WTC11 (cell line): ENCODE measurements at regions not wholly inside any gene's neighbourhood (a gene's known extent, or its start where the extent isn't known, plus 50 kb on each side); places are given as distances from the start of the nearest gene placed in this dataset.

Source experiments
- ATAC-seq: fragments of 200-7000 bp; cut with Tn5 transposase; 2 replicates; pipeline ENCODE4 v1.10.0; 2021; ENCODE audit warnings: mild to moderate bottlenecking, moderate library complexity
- CTCF ChIA-PET: fragments of 300-600 bp; sonication (Branson Sonifier 250); formaldehyde crosslinking; loops from one replicate; lab custom pipeline; 2021; ENCODE audit warnings: antibody characterized with exemption; lab: Charles Lee
- POLR2A ChIA-PET: fragments of 350-600 bp; sonication (Branson Sonifier 250); formaldehyde crosslinking; loops from one replicate; lab custom pipeline; 2021; ENCODE audit warnings: antibody characterized with exemption; lab: Charles Lee
- DNase-seq: peaks from one replicate; pipeline ENCODE4 v3.0.0; 2021; ENCODE audit warnings: low spot score
- H3K27ac Mint-ChIP-seq: 2 replicates; pipeline ENCODE4 v1.8.0; 2021; ENCODE audit warnings: mixed read lengths
- H3K27me3 Mint-ChIP-seq: 2 replicates; pipeline ENCODE4 v1.8.0; 2021; ENCODE audit warnings: low read depth, mild to moderate bottlenecking, moderate library complexity, mixed read lengths
- H3K36me3 Mint-ChIP-seq: 2 replicates; pipeline ENCODE4 v1.8.0; 2021; ENCODE audit warnings: mixed read lengths
- H3K4me1 Mint-ChIP-seq: 2 replicates; pipeline ENCODE4 v1.8.0; 2022; ENCODE audit warnings: mixed read lengths
- H3K4me3 Mint-ChIP-seq: 2 replicates; pipeline ENCODE4 v1.8.0; 2021; ENCODE audit warnings: mild to moderate bottlenecking, moderate library complexity, mixed read lengths
- H3K9me3 Mint-ChIP-seq: 2 replicates; pipeline ENCODE4 v1.8.0; 2021; ENCODE audit warnings: mixed read lengths
- ATF1 ChIP-seq: sonication (generic); formaldehyde crosslinking; IDR thresholded peaks from 2 replicates; pipeline ENCODE4 v1.8.1; 2023; ENCODE audit warnings: mild to moderate bottlenecking, moderate library complexity, missing genetic modification reagents
- CBFB ChIP-seq: sonication (generic); formaldehyde crosslinking; IDR thresholded peaks from 2 replicates; pipeline ENCODE4 v1.8.1; 2022; ENCODE audit warnings: mild to moderate bottlenecking, low read depth, missing genetic modification reagents
- GTF2I ChIP-seq: fragments of 250-450 bp; sonication (Bioruptor Pico); conservative IDR thresholded peaks from 2 replicates; pipeline ENCODE4 v1.4.0; 2021; ENCODE audit warnings: mild to moderate bottlenecking
- IRF2 ChIP-seq: sonication (generic); formaldehyde crosslinking; IDR thresholded peaks from 2 replicates; pipeline ENCODE4 v1.8.0; 2022; ENCODE audit warnings: low read depth, missing genetic modification reagents, borderline replicate concordance
- MYBL2 ChIP-seq: sonication (generic); formaldehyde crosslinking; IDR thresholded peaks from 2 replicates; pipeline ENCODE4 v1.8.1; 2023; ENCODE audit warnings: mild to moderate bottlenecking, moderate library complexity, missing genetic modification reagents
- NR2C2 ChIP-seq: sonication (generic); formaldehyde crosslinking; IDR thresholded peaks from 2 replicates; pipeline ENCODE4 v1.8.0; 2022; ENCODE audit warnings: mild to moderate bottlenecking, missing genetic modification reagents
- NR3C1 ChIP-seq: sonication (generic); formaldehyde crosslinking; conservative IDR thresholded peaks from 2 replicates; pipeline ENCODE4 v1.8.1; 2023; ENCODE audit warnings: low read depth, mild to moderate bottlenecking, missing genetic modification reagents
- TCF7 ChIP-seq: sonication (generic); formaldehyde crosslinking; IDR thresholded peaks from 2 replicates; pipeline ENCODE4 v1.8.0; 2022; ENCODE audit warnings: mild to moderate bottlenecking, low read depth, missing genetic modification reagents, moderate library complexity
- ZNF121 ChIP-seq: sonication (generic); formaldehyde crosslinking; IDR thresholded peaks from 2 replicates; pipeline ENCODE4 v1.8.0; 2023; ENCODE audit warnings: missing genetic modification reagents
- ZNF138 ChIP-seq: sonication (generic); formaldehyde crosslinking; conservative IDR thresholded peaks from 2 replicates; pipeline ENCODE4 v1.8.1; 2022; ENCODE audit warnings: mild to moderate bottlenecking, moderate library complexity, missing genetic modification reagents
- ZNF219 ChIP-seq: sonication (generic); formaldehyde crosslinking; IDR thresholded peaks from 2 replicates; pipeline ENCODE4 v1.8.0; 2023; ENCODE audit warnings: missing genetic modification reagents, mild to moderate bottlenecking, borderline replicate concordance
- TF ChIP-seq, protein P1 (sequence below): sonication (generic); formaldehyde crosslinking; IDR thresholded peaks from 2 replicates; pipeline ENCODE4 v1.8.0; 2022; ENCODE audit warnings: missing genetic modification reagents
- TF ChIP-seq, protein P2 (sequence below): sonication (generic); formaldehyde crosslinking; IDR thresholded peaks from 2 replicates; pipeline ENCODE4 v1.8.0; 2022; ENCODE audit warnings: mild to moderate bottlenecking, missing genetic modification reagents
- TF ChIP-seq, protein P3 (sequence below): fragments of 250-450 bp; sonication (Bioruptor Pico); IDR thresholded peaks from 2 replicates; pipeline ENCODE4 v1.8.0; 2021; ENCODE audit warnings: mild to moderate bottlenecking
- TF ChIP-seq, protein P4 (sequence below): fragments of 200-600 bp; IDR thresholded peaks from 2 replicates; pipeline ENCODE4 v1.8.0; 2022; ENCODE audit warnings: antibody characterized with exemption
- TF ChIP-seq, protein P5 (sequence below): sonication (generic); formaldehyde crosslinking; IDR thresholded peaks from 2 replicates; pipeline ENCODE4 v1.8.0; 2022; ENCODE audit warnings: mild to moderate bottlenecking, missing genetic modification reagents
- TF ChIP-seq, protein P6 (sequence below): sonication (generic); formaldehyde crosslinking; IDR thresholded peaks from 2 replicates; pipeline ENCODE4 v1.8.0; 2023; ENCODE audit warnings: missing genetic modification reagents, mild to moderate bottlenecking, borderline replicate concordance

DNA sequence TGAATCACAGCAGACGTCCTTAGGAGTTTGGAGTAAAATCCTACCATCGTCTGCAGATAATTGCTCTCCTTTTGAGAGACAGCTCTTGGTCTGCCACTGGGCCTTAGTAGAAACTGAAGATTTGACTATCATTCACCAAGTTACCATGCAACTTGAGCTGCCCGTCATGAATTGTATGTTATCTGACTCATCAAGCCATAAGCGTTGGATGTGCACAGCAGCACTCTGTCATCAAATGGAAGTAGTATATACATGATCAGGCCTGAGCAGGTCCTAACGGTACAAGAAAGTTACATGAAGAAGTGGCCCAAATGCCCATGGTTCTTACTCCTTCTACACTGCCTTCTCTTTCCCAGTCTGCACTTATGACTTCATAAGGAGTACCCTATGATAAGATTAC, 317.8 kb downstream of the GPATCH2 start:
- Mint-ChIP-seq H3K4me1 (peaks cover 11% of the 10 kb centered on the region), H3K27ac (no peak overlapping the region), H3K36me3 (no peaks in the 10 kb centered on the region), H3K9me3 (no peaks in the 10 kb centered on the region), H3K4me3 (no peak overlapping the region), H3K27me3 (no peaks in the 10 kb centered on the region)
- ATAC-seq = no peak
- TF ChIP-seq IRF2 (CRISPR knock-in tag) = no peak
- TF ChIP-seq, protein P1, sequence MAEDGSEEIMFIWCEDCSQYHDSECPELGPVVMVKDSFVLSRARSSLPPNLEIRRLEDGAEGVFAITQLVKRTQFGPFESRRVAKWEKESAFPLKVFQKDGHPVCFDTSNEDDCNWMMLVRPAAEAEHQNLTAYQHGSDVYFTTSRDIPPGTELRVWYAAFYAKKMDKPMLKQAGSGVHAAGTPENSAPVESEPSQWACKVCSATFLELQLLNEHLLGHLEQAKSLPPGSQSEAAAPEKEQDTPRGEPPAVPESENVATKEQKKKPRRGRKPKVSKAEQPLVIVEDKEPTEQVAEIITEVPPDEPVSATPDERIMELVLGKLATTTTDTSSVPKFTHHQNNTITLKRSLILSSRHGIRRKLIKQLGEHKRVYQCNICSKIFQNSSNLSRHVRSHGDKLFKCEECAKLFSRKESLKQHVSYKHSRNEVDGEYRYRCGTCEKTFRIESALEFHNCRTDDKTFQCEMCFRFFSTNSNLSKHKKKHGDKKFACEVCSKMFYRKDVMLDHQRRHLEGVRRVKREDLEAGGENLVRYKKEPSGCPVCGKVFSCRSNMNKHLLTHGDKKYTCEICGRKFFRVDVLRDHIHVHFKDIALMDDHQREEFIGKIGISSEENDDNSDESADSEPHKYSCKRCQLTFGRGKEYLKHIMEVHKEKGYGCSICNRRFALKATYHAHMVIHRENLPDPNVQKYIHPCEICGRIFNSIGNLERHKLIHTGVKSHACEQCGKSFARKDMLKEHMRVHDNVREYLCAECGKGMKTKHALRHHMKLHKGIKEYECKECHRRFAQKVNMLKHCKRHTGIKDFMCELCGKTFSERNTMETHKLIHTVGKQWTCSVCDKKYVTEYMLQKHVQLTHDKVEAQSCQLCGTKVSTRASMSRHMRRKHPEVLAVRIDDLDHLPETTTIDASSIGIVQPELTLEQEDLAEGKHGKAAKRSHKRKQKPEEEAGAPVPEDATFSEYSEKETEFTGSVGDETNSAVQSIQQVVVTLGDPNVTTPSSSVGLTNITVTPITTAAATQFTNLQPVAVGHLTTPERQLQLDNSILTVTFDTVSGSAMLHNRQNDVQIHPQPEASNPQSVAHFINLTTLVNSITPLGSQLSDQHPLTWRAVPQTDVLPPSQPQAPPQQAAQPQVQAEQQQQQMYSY (CRISPR knock-in tag) = no peak
- TF ChIP-seq MYBL2 (CRISPR knock-in tag) = no peak
- no peak for TF ChIP-seq NR3C1
- TF ChIP-seq, protein P2, sequence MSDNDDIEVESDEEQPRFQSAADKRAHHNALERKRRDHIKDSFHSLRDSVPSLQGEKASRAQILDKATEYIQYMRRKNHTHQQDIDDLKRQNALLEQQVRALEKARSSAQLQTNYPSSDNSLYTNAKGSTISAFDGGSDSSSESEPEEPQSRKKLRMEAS (CRISPR knock-in tag) = no peak
- no peak for TF ChIP-seq CBFB (CRISPR knock-in tag)
- no peak for TF ChIP-seq GTF2I
- TF ChIP-seq ATF1 = no peak
- no peak for TF ChIP-seq ZNF219 (CRISPR knock-in tag)
- no peak for TF ChIP-seq TCF7
- TF ChIP-seq, protein P3, sequence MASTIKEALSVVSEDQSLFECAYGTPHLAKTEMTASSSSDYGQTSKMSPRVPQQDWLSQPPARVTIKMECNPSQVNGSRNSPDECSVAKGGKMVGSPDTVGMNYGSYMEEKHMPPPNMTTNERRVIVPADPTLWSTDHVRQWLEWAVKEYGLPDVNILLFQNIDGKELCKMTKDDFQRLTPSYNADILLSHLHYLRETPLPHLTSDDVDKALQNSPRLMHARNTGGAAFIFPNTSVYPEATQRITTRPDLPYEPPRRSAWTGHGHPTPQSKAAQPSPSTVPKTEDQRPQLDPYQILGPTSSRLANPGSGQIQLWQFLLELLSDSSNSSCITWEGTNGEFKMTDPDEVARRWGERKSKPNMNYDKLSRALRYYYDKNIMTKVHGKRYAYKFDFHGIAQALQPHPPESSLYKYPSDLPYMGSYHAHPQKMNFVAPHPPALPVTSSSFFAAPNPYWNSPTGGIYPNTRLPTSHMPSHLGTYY = no peak
- DNase-seq = no peak
- POLR2A ChIA-PET = no interaction called here
- CTCF ChIA-PET = no interaction called here

DNA sequence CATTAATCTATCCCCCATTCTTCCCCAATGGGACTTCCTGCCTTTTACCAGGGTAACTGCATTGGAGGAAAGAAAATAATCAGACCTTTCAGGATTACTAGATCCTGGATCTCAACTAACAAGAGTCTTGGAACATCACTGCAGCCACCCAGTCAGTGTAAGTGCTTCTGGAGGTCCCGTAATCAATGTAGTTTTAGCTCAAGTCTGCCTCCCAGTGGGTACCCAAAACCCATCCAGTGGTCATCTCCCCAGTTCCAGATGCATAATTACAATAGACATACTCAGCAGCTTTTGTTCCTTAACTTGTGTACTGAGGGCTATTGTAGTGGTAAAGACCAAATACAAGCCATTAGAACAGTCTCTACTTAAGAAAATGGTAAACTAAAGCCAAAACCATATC, 319.1 kb downstream of the GPATCH2 start:
- CTCF ChIA-PET = interaction anchor here (0.6 to 1.8 kb wide), 7 partner anchors 22 to 589 kb away, joined by 3 to 4 read pairs (median 3); partner anchors contain the start of gene ESRRG
- ATAC-seq (peak; percentile 96), DNase-seq (peak; percentile 31)
- Mint-ChIP-seq H3K27ac (no peak overlapping the region), H3K4me1 (peaks cover 11% of the 10 kb centered on the region), H3K36me3 (no peaks in the 10 kb centered on the region), H3K9me3 (no peaks in the 10 kb centered on the region), H3K27me3 (no peaks in the 10 kb centered on the region), H3K4me3 (no peak overlapping the region)
- POLR2A ChIA-PET = no interaction called here
- TF ChIP-seq, protein P4, sequence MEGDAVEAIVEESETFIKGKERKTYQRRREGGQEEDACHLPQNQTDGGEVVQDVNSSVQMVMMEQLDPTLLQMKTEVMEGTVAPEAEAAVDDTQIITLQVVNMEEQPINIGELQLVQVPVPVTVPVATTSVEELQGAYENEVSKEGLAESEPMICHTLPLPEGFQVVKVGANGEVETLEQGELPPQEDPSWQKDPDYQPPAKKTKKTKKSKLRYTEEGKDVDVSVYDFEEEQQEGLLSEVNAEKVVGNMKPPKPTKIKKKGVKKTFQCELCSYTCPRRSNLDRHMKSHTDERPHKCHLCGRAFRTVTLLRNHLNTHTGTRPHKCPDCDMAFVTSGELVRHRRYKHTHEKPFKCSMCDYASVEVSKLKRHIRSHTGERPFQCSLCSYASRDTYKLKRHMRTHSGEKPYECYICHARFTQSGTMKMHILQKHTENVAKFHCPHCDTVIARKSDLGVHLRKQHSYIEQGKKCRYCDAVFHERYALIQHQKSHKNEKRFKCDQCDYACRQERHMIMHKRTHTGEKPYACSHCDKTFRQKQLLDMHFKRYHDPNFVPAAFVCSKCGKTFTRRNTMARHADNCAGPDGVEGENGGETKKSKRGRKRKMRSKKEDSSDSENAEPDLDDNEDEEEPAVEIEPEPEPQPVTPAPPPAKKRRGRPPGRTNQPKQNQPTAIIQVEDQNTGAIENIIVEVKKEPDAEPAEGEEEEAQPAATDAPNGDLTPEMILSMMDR = 0 out of 2 replicates have a peak, but pooled peaks have one; percentile 33
- TF ChIP-seq ZNF121 (CRISPR knock-in tag) = no peak
- TF ChIP-seq, all 79 proteins: peak for 1

DNA sequence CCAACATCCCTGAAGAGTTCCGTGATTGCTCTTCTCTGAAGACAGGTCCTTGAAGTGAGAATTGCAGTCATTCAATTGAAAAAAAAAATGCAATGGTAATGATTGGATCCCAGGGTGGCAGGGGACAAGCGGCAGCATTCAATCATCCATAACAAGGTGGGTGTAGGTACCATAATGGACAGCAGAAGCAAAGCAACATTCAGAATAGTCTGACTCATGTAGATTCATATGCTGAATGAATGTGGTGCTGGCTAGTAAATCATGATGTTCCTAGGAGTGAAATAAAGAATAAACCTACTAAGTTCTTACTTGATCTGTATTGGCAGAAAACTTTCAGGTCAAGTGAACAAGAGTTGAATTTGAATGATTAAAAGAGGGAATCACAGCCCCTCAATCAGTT, 319.6 kb downstream of the GPATCH2 start:
- no peaks in the 10 kb centered on the region for H3K9me3 Mint-ChIP-seq
- no peak for DNase-seq
- H3K4me3 Mint-ChIP-seq = no peak overlapping the region
- POLR2A ChIA-PET = no interaction called here
- no peaks in the 10 kb centered on the region for H3K36me3 Mint-ChIP-seq
- ATAC-seq = no peak
- no peaks in the 10 kb centered on the region for H3K27me3 Mint-ChIP-seq
- peaks cover 11% of the 10 kb centered on the region for H3K4me1 Mint-ChIP-seq
- H3K27ac Mint-ChIP-seq = no peak overlapping the region
- CTCF ChIA-PET = interaction anchor here (0.6 to 1.8 kb wide), 7 partner anchors 22 to 588 kb away, joined by 3 to 4 read pairs (median 3); partner anchors contain the start of gene ESRRG
- TF ChIP-seq ZNF138 (no peak), NR2C2 (CRISPR knock-in tag) (no peak)
- TF ChIP-seq, protein P5, sequence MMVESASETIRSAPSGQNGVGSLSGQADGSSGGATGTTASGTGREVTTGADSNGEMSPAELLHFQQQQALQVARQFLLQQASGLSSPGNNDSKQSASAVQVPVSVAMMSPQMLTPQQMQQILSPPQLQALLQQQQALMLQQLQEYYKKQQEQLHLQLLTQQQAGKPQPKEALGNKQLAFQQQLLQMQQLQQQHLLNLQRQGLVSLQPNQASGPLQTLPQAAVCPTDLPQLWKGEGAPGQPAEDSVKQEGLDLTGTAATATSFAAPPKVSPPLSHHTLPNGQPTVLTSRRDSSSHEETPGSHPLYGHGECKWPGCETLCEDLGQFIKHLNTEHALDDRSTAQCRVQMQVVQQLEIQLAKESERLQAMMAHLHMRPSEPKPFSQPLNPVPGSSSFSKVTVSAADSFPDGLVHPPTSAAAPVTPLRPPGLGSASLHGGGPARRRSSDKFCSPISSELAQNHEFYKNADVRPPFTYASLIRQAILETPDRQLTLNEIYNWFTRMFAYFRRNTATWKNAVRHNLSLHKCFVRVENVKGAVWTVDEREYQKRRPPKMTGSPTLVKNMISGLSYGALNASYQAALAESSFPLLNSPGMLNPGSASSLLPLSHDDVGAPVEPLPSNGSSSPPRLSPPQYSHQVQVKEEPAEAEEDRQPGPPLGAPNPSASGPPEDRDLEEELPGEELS = no peak
- TF ChIP-seq, protein P6, sequence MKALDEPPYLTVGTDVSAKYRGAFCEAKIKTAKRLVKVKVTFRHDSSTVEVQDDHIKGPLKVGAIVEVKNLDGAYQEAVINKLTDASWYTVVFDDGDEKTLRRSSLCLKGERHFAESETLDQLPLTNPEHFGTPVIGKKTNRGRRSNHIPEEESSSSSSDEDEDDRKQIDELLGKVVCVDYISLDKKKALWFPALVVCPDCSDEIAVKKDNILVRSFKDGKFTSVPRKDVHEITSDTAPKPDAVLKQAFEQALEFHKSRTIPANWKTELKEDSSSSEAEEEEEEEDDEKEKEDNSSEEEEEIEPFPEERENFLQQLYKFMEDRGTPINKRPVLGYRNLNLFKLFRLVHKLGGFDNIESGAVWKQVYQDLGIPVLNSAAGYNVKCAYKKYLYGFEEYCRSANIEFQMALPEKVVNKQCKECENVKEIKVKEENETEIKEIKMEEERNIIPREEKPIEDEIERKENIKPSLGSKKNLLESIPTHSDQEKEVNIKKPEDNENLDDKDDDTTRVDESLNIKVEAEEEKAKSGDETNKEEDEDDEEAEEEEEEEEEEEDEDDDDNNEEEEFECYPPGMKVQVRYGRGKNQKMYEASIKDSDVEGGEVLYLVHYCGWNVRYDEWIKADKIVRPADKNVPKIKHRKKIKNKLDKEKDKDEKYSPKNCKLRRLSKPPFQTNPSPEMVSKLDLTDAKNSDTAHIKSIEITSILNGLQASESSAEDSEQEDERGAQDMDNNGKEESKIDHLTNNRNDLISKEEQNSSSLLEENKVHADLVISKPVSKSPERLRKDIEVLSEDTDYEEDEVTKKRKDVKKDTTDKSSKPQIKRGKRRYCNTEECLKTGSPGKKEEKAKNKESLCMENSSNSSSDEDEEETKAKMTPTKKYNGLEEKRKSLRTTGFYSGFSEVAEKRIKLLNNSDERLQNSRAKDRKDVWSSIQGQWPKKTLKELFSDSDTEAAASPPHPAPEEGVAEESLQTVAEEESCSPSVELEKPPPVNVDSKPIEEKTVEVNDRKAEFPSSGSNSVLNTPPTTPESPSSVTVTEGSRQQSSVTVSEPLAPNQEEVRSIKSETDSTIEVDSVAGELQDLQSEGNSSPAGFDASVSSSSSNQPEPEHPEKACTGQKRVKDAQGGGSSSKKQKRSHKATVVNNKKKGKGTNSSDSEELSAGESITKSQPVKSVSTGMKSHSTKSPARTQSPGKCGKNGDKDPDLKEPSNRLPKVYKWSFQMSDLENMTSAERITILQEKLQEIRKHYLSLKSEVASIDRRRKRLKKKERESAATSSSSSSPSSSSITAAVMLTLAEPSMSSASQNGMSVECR = no peak
